ENCODE measurements at regions not wholly inside any gene's neighbourhood (a gene's known extent, or its start where the extent isn't known, plus 50 kb on each side); places are given as distances from the start of the nearest gene placed in this dataset.

DNA sequence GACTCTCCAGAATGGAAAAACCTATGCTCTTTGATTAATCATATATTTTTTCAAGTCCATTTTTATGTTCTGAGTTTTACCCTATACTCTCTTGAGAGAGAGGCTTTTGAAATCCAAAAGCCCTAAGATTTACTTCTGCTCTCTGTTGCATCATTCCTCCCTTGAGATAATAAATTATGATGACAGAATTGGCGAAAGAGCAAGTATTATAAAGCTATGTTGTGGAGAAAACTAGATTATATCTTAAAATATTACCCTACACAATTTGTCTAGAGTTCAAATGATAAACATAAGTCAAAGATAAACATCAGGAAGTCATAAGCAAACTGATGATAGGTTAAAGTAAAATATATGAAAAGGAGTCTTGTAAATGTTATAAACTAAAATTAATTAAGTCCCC, 293.4 kb upstream of the MME start:
- DNase-seq, result no peak
- Histone ChIP-seq H3K27me3 (no peaks in the 10 kb centered on the region), H3K36me3 (ENCODE audit: low read depth, missing control alignments) (no peaks in the 10 kb centered on the region), H3K4me3 (no peak overlapping the region), H3K9me3 (no peaks in the 10 kb centered on the region), H3K4me1 (no peaks in the 10 kb centered on the region), H3K27ac (no peak overlapping the region)
- TF ChIP-seq POLR2A (IDR thresholded peaks at IDR 0.05), result no peak
- TF ChIP-seq, protein P1, sequence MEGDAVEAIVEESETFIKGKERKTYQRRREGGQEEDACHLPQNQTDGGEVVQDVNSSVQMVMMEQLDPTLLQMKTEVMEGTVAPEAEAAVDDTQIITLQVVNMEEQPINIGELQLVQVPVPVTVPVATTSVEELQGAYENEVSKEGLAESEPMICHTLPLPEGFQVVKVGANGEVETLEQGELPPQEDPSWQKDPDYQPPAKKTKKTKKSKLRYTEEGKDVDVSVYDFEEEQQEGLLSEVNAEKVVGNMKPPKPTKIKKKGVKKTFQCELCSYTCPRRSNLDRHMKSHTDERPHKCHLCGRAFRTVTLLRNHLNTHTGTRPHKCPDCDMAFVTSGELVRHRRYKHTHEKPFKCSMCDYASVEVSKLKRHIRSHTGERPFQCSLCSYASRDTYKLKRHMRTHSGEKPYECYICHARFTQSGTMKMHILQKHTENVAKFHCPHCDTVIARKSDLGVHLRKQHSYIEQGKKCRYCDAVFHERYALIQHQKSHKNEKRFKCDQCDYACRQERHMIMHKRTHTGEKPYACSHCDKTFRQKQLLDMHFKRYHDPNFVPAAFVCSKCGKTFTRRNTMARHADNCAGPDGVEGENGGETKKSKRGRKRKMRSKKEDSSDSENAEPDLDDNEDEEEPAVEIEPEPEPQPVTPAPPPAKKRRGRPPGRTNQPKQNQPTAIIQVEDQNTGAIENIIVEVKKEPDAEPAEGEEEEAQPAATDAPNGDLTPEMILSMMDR (IDR thresholded peaks at IDR 0.05), result no peak
- intact Hi-C loops (cut with DNase I; ENCODE audit: low total_unique reads), result no loop called here
- 56 to 67% methylated on average over 1 of the region's 1 CpG for WGBS, 2 donors

DNA sequence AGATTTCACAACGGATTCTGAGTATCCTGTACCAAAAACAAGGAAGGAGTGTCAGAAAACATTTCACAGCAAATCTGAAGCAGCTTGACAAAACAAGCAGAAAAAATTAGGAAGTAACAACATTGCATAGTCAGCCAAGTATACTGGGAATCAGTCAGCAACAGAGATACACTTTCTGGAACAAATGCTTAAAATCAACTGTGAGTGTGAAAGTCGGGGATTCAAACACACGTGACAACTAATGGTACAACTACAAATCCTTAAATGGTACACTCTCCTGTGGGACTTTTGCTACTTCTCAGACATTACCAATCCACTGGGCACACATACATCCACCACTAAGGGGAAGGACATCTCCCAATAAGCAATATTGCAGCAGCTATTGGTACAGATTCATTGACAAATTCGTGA, 296.6 kb upstream of the MME start:
- H3K4me1 ChIP-seq, result no peaks in the 10 kb centered on the region
- intact Hi-C loops (cut with DNase I; ENCODE audit: low total_unique reads), result no loop called here
- H3K27ac ChIP-seq, result no peak overlapping the region
- DNase-seq, result no peak
- TF ChIP-seq, protein P1 (IDR thresholded peaks at IDR 0.05), result no peak
- TF ChIP-seq POLR2A (IDR thresholded peaks at IDR 0.05), result no peak
- no peaks in the 10 kb centered on the region for H3K27me3 ChIP-seq
- no peak overlapping the region for H3K4me3 ChIP-seq
- 67 to 75% methylated on average over 4 of the region's 4 CpGs for WGBS, 2 donors
- no peaks in the 10 kb centered on the region for H3K9me3 ChIP-seq
- no peaks in the 10 kb centered on the region for H3K36me3 ChIP-seq (ENCODE audit: low read depth, missing control alignments)

DNA sequence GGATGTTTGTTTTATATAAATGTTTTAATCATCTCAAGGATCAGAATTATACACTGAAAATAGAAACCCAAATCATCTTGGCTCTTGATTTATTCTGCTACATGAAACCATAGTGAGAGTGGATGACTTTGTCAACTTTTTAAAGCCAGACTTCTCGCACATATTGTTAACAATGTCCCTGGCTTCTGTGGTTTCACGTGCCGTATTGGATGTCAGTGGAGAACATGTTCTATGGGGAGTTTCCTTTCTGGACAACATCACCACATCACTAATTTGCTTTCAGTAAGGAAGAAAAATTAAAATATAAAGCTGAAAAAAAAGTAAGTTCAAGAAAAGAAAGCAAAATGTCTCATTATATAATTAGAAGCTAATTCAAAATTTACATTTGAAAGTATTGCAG, 297.1 kb upstream of the MME start:
- TF ChIP-seq POLR2A (IDR thresholded peaks at IDR 0.05), result no peak
- TF ChIP-seq, protein P1 (IDR thresholded peaks at IDR 0.05), result no peak
- Histone ChIP-seq H3K27me3 (no peaks in the 10 kb centered on the region), H3K4me3 (no peak overlapping the region), H3K36me3 (ENCODE audit: low read depth, missing control alignments) (no peaks in the 10 kb centered on the region), H3K27ac (no peak overlapping the region), H3K4me1 (no peaks in the 10 kb centered on the region), H3K9me3 (no peaks in the 10 kb centered on the region)
- WGBS, 2 donors, result 61 to 75% methylated on average over 3 of the region's 3 CpGs
- peak; percentile 26 for DNase-seq
- intact Hi-C loops (cut with DNase I; ENCODE audit: low total_unique reads), result no loop called here

DNA sequence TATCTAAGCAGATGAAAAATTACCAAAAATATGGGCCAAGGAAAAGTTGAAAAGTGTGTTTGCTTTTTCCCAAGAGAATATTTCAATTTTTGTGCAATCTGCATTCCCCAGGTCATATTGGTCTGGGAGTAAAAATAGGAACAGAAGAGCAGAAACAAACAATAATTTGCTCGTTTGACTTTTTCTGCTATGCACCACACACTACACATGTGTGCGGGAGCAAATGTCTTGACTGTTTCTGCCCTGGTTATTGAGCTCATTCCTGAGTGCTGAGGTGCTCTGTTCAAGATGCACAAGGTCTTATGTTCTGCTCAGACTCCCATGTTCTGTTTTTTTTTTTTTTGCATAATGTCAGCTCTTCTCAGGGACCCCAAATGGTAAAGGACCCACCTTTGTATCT, 298.0 kb upstream of the MME start:
- no peaks in the 10 kb centered on the region for H3K36me3 ChIP-seq (ENCODE audit: low read depth, missing control alignments)
- no peak for DNase-seq
- no peak for TF ChIP-seq POLR2A (IDR thresholded peaks at IDR 0.05)
- no peaks in the 10 kb centered on the region for H3K9me3 ChIP-seq
- intact Hi-C loops (cut with DNase I; ENCODE audit: low total_unique reads), result no loop called here
- H3K27ac ChIP-seq, result no peak overlapping the region
- no peaks in the 10 kb centered on the region for H3K27me3 ChIP-seq
- H3K4me3 ChIP-seq, result no peak overlapping the region
- 71 to 77% methylated on average over 2 of the region's 2 CpGs for WGBS, 2 donors
- no peaks in the 10 kb centered on the region for H3K4me1 ChIP-seq

DNA sequence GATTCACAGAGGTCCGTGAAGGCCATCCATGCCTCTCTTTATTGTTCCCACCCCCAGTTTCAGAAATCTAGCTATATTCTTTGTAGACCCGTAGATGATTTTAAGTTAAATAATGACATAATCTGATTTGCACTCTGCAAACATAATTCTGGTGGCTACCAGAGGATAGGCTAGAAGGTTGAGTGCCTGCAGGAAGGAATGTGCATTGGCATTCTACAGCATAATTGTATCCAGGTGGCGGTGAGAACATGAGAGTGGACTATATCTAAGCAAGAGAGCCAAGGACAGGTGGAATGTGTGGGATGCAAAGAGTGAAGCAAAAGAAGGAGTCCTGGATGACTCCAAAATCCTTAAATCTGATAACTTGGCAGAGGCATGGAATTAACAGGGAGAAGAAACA, 298.5 kb upstream of the MME start:
- intact Hi-C loops (cut with DNase I; ENCODE audit: low total_unique reads), result no loop called here
- no peak for DNase-seq
- no peaks in the 10 kb centered on the region for H3K36me3 ChIP-seq (ENCODE audit: low read depth, missing control alignments)
- H3K27me3 ChIP-seq, result no peaks in the 10 kb centered on the region
- no peaks in the 10 kb centered on the region for H3K9me3 ChIP-seq
- 84 to 94% methylated on average over 3 of the region's 3 CpGs for WGBS, 2 donors
- H3K27ac ChIP-seq, result no peak overlapping the region
- no peaks in the 10 kb centered on the region for H3K4me1 ChIP-seq
- TF ChIP-seq, protein P1 (IDR thresholded peaks at IDR 0.05), result no peak
- TF ChIP-seq POLR2A (IDR thresholded peaks at IDR 0.05), result no peak
- H3K4me3 ChIP-seq, result no peak overlapping the region

Measured in testis (tissue), 2 donors.